ENCODE measurements at regions not wholly inside any gene's neighbourhood (a gene's known extent, or its start where the extent isn't known, plus 50 kb on each side); places are given as distances from the start of the nearest gene placed in this dataset.

DNA sequence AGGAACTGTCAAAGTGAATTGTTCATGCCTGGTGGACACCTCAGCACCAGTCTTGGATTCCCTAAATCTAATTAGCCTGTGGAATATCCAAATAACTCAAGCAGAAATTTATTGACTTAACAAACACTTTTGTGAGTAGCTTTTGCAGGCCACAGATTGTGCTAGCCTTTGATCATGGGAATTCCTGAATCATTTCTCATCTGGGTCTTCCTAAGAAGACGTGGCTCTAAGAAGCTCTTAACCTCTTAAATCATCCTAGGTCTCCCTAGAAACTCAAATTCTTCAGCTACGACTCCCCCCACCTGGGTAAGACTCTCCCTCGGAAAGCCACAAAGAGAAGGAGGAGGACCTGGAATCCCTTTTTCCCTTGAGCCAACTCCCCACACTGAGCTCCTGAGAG is 53.8 kb upstream of the PSEN2 start:
- ChIA-PET CTCF (ENCODE audit: unreplicated experiment) (interaction anchor here (1.0 kb wide), 1 partner anchor 190 kb away, joined by 3 read pairs; no protein-coding TSS in a partner anchor), POLR2A (interaction anchor here (0.8 to 1.2 kb wide), 2 partner anchors 11 to 131 kb away, joined by 3 to 6 read pairs; no protein-coding TSS in a partner anchor)
- no peak overlapping the region for H2AFZ ChIP-seq (ENCODE audit: low read length)

DNA sequence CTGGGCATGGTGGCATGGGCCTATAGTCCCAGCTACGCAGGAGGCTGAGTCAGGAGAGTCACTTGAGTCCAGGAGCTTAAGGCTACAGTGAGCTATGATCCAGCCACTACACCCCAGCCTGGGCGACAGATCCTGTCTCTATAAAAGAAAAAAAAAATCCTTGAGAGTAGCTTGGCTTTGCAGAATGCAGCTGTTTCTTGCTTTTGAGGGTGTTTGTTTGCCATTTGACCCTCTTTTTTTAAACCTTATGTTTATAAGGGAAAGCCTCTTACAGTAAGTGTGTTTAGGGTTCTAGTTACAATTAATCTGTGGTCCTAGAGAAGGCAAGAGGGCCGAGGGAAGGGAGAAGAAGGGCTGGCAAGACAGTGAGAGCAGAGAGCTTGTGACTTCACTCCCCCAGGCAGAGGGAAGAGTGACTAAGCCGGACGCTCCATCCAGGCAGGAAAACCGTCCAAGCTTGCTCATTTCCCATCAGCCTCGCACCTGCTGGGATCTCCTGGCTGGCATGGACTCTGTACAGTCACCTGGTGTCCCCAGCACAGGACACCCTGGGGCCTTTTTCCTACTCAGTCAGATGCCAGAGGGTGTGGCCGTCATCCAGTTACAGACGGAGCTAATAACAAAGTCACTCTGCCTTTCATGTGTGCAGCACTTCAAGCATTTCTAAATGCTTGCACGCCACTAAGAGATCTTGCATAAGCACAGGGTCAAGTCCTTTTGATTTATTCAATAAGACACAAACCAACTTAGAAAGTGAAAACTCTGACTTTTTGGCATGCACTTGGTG is 55.5 kb upstream of the PSEN2 start:
- Histone ChIP-seq H4K20me1 (ENCODE audit: insufficient read depth, low read length) (no peaks in the 10 kb centered on the region), H3K4me1 (ENCODE audit: insufficient read depth, low read length, poor library complexity, severe bottlenecking) (no peaks in the 10 kb centered on the region), H3K79me2 (ENCODE audit: insufficient read depth, low read depth, low read length) (no peaks in the 10 kb centered on the region), H2AFZ (ENCODE audit: low read length) (no peak overlapping the region), H3K9me3 (ENCODE audit: low read length) (no peaks in the 10 kb centered on the region), H3K27ac (ENCODE audit: low read depth, low read length, poor library complexity, severe bottlenecking) (no peak overlapping the region), H3K4me3 (ENCODE audit: low read depth, low read length, poor library complexity, severe bottlenecking) (no peak overlapping the region), H3K4me2 (ENCODE audit: low read length) (no peak overlapping the region), H3K9me2 (ENCODE audit: insufficient read depth, low read length) (no peaks in the 10 kb centered on the region), H3K36me3 (ENCODE audit: insufficient read depth, low read length) (no peaks in the 10 kb centered on the region)
- ChIA-PET POLR2A (interaction anchor here (0.6 to 1.2 kb wide), 3 partner anchors 8 to 147 kb away, joined by 3 to 6 read pairs (median 3); no protein-coding TSS in a partner anchor), CTCF (ENCODE audit: unreplicated experiment) (no interaction called here)
- no TSS peak for BruUV-seq (replicated peaks)
- no peak for DNase-seq (ENCODE audit: low spot score)
- TF ChIP-seq CTCF (conservative IDR thresholded peaks at IDR 0.05; ENCODE audit: low read length) (no peak), EZH2phosphoT487 (IDR thresholded peaks at IDR 0.05; ENCODE audit: borderline replicate concordance, low read depth, low read length) (no peak)
- intact Hi-C loops (cut with micrococcal nuclease; ENCODE audit: unreplicated experiment), result no loop called here

More for the DNA sequence above, 53.8 kb upstream of the PSEN2 start:
- Histone ChIP-seq H3K4me1 (ENCODE audit: insufficient read depth, low read length, poor library complexity, severe bottlenecking) (peaks cover 5% of the 10 kb centered on the region), H3K9me2 (ENCODE audit: insufficient read depth, low read length) (no peaks in the 10 kb centered on the region), H4K20me1 (ENCODE audit: insufficient read depth, low read length) (no peaks in the 10 kb centered on the region), H3K4me3 (ENCODE audit: low read depth, low read length, poor library complexity, severe bottlenecking) (no peak overlapping the region), H3K36me3 (ENCODE audit: insufficient read depth, low read length) (no peaks in the 10 kb centered on the region), H3K79me2 (ENCODE audit: insufficient read depth, low read depth, low read length) (no peaks in the 10 kb centered on the region), H3K27ac (ENCODE audit: low read depth, low read length, poor library complexity, severe bottlenecking) (no peak overlapping the region), H3K4me2 (ENCODE audit: low read length) (no peak overlapping the region), H3K9me3 (ENCODE audit: low read length) (no peaks in the 10 kb centered on the region)
- intact Hi-C loops (cut with micrococcal nuclease; ENCODE audit: unreplicated experiment), result no loop called here
- no TSS peak for BruUV-seq (replicated peaks)
- no peak for TF ChIP-seq CTCF (conservative IDR thresholded peaks at IDR 0.05; ENCODE audit: low read length)
- no peak for TF ChIP-seq EZH2phosphoT487 (IDR thresholded peaks at IDR 0.05; ENCODE audit: borderline replicate concordance, low read depth, low read length)
- DNase-seq (ENCODE audit: low spot score), result no peak

All from OCI-LY7 (cell line).